ENCODE measurements at regions not wholly inside any gene's neighbourhood (a gene's known extent, or its start where the extent isn't known, plus 50 kb on each side); places are given as distances from the start of the nearest gene placed in this dataset.

- TF ChIP-seq CTCF (IDR thresholded peaks at IDR 0.05) (no peak), POLR2A (IDR thresholded peaks at IDR 0.05) (no peak), POLR2AphosphoS5 (IDR thresholded peaks at IDR 0.05; ENCODE audit: insufficient read depth in 1 of 2, low read depth in 1 of 2) (no peak)
Observed at GRCh38 chr18:76259096-76259495, 235.9 kb downstream of the ZNF516 start.
